ENCODE measurements at regions not wholly inside any gene's neighbourhood (a gene's known extent, or its start where the extent isn't known, plus 50 kb on each side); places are given as distances from the start of the nearest gene placed in this dataset.

DNA sequence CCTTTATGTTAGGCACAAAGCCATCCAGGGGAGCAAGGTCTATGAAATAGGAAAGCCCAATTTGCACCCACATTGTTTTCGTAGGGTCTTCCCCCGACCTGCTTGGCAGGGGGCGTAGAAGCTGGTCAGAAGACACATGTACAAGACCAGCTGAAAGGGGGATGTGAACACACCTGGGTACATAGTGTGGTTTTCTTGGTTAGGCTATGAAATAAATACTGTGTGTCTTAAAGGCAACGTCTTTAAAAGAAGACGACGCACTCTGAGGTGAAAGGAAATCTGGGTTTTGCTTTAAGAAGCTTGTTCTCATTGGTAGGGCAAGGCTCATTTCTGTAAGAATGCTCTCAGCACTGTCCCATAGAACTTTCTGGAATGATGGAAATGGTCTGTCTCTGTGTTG lies 60.0 kb upstream of the KLF7 start:
- H3K4me3 ChIP-seq (ENCODE audit: low read depth, low read length), result no peak overlapping the region
- H3K79me2 ChIP-seq (ENCODE audit: control insufficient read depth, insufficient read depth, low read length, poor library complexity), result no peaks in the 10 kb centered on the region
- no peak overlapping the region for H3K9ac ChIP-seq (ENCODE audit: low read length)
- H3K27me3 ChIP-seq (ENCODE audit: insufficient read depth, low read length), result no peaks in the 10 kb centered on the region
- no peaks in the 10 kb centered on the region for H3K36me3 ChIP-seq (ENCODE audit: control insufficient read depth in 1 of 2, insufficient read depth in 2 of 2, low read length in 2 of 2)
- H3K79me1 ChIP-seq (ENCODE audit: low read length), result no peaks in the 10 kb centered on the region
- no peak overlapping the region for H2BK5ac ChIP-seq (ENCODE audit: low read depth, low read length, poor library complexity)
- H2AK5ac ChIP-seq (ENCODE audit: low read length), result no peak overlapping the region
- H3K4ac ChIP-seq (ENCODE audit: low read depth, low read length), result no peak overlapping the region
- H3K18ac ChIP-seq (ENCODE audit: low read length), result no peak overlapping the region
- no peak overlapping the region for H4K12ac ChIP-seq (ENCODE audit: low read depth, low read length)
- H2AFZ ChIP-seq (ENCODE audit: insufficient read depth, low read length, poor library complexity), result no peak overlapping the region
- H2BK12ac ChIP-seq (ENCODE audit: low read length), result no peak overlapping the region
- no peak overlapping the region for H4K91ac ChIP-seq (ENCODE audit: low read depth, low read length)
- H3K27ac ChIP-seq (ENCODE audit: low read depth, low read length), result no peak overlapping the region
- WGBS (ENCODE audit: extremely low coverage, insufficient coverage, insufficient read length), result no CpG with 5 or more reads among the region's 6 CpGs
- DNase-seq, result no peak
- no peak overlapping the region for H4K8ac ChIP-seq (ENCODE audit: low read depth, low read length)
- H3K9me3 ChIP-seq (ENCODE audit: insufficient read depth, low read depth, low read length), result no peaks in the 10 kb centered on the region
- no peak overlapping the region for H3K23ac ChIP-seq (ENCODE audit: low read length)
- H3K4me1 ChIP-seq (ENCODE audit: control insufficient read depth in 1 of 2, insufficient read depth in 2 of 2, low read length in 2 of 2), result peaks cover 0 to 4% of the 10 kb centered on the region in 2 experiments
- H3K4me2 ChIP-seq (ENCODE audit: low read length), result no peak overlapping the region
- no peak overlapping the region for H2BK120ac ChIP-seq (ENCODE audit: insufficient read depth, low read length, poor library complexity)
- no peak overlapping the region for H3K14ac ChIP-seq (ENCODE audit: low read length)

DNA sequence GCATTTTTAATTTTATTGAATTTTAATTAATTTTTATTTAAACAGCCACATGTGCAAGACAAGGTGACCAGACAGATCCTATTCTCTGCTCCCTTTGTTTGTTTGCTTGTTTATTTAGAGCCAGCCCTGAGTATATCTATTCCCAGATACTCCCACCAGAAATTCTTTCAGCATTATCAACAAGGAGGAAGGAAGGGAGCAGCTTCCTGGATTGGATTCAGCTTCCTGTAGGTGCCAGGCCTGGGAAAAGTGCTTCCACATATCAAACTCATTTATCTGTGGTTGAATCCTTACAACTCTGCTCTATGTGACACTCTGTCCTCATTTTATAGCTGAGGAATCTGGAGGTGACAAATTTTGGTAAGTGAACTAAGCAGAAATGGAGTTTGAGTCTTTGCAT lies 60.5 kb upstream of the KLF7 start:
- H3K27ac ChIP-seq (ENCODE audit: low read depth, low read length), result no peak overlapping the region
- no peak overlapping the region for H3K18ac ChIP-seq (ENCODE audit: low read length)
- no peak overlapping the region for H3K23ac ChIP-seq (ENCODE audit: low read length)
- H3K9ac ChIP-seq (ENCODE audit: low read length), result no peak overlapping the region
- no peak overlapping the region for H2BK120ac ChIP-seq (ENCODE audit: insufficient read depth, low read length, poor library complexity)
- no peak overlapping the region for H3K4me2 ChIP-seq (ENCODE audit: low read length)
- no peaks in the 10 kb centered on the region for H3K36me3 ChIP-seq (ENCODE audit: control insufficient read depth in 1 of 2, insufficient read depth in 2 of 2, low read length in 2 of 2)
- H2AK5ac ChIP-seq (ENCODE audit: low read length), result no peak overlapping the region
- H4K8ac ChIP-seq (ENCODE audit: low read depth, low read length), result no peak overlapping the region
- no peak overlapping the region for H2BK5ac ChIP-seq (ENCODE audit: low read depth, low read length, poor library complexity)
- no peak overlapping the region for H2AFZ ChIP-seq (ENCODE audit: insufficient read depth, low read length, poor library complexity)
- no peak overlapping the region for H2BK12ac ChIP-seq (ENCODE audit: low read length)
- no peak overlapping the region for H4K12ac ChIP-seq (ENCODE audit: low read depth, low read length)
- no peaks in the 10 kb centered on the region for H3K79me1 ChIP-seq (ENCODE audit: low read length)
- no peak overlapping the region for H3K14ac ChIP-seq (ENCODE audit: low read length)
- no peaks in the 10 kb centered on the region for H3K27me3 ChIP-seq (ENCODE audit: insufficient read depth, low read length)
- H3K4me1 ChIP-seq (ENCODE audit: control insufficient read depth in 1 of 2, insufficient read depth in 2 of 2, low read length in 2 of 2), result peaks cover 0 to 4% of the 10 kb centered on the region in 2 experiments
- H3K4me3 ChIP-seq (ENCODE audit: low read depth, low read length), result no peak overlapping the region
- no peak overlapping the region for H3K4ac ChIP-seq (ENCODE audit: low read depth, low read length)
- no peak overlapping the region for H4K91ac ChIP-seq (ENCODE audit: low read depth, low read length)
- DNase-seq, result no peak
- no peaks in the 10 kb centered on the region for H3K79me2 ChIP-seq (ENCODE audit: control insufficient read depth, insufficient read depth, low read length, poor library complexity)
- H3K9me3 ChIP-seq (ENCODE audit: insufficient read depth, low read depth, low read length), result no peaks in the 10 kb centered on the region

DNA sequence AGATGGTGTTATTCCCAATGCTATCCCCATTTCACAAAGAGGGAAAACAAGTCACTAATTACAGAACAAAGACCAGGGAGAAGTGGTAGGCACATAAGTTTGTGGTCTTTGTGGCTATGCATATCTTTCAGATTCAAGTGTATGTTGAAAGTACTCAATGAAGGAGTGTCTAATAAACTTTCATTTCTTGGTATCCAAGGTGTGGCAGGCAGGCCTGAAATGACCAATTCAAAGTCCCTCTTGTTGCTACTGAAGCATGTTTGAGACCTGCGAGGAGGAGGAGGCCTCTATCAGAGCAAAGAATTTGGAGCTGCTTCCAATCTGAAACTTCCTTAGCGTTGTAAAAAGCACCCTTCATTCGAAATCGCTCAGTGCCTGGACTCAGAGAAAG lies 60.9 kb upstream of the KLF7 start:
- no peak overlapping the region for H4K8ac ChIP-seq (ENCODE audit: low read depth, low read length)
- DNase-seq, result no peak
- no peak overlapping the region for H3K14ac ChIP-seq (ENCODE audit: low read length)
- H3K4me3 ChIP-seq (ENCODE audit: low read depth, low read length), result no peak overlapping the region
- no peak overlapping the region for H2AFZ ChIP-seq (ENCODE audit: insufficient read depth, low read length, poor library complexity)
- no peak overlapping the region for H3K4me2 ChIP-seq (ENCODE audit: low read length)
- no peak overlapping the region for H3K9ac ChIP-seq (ENCODE audit: low read length)
- H2BK12ac ChIP-seq (ENCODE audit: low read length), result no peak overlapping the region
- H3K36me3 ChIP-seq (ENCODE audit: control insufficient read depth in 1 of 2, insufficient read depth in 2 of 2, low read length in 2 of 2), result no peaks in the 10 kb centered on the region
- no peak overlapping the region for H3K18ac ChIP-seq (ENCODE audit: low read length)
- no peak overlapping the region for H3K27ac ChIP-seq (ENCODE audit: low read depth, low read length)
- H3K4ac ChIP-seq (ENCODE audit: low read depth, low read length), result no peak overlapping the region
- no peak overlapping the region for H2BK5ac ChIP-seq (ENCODE audit: low read depth, low read length, poor library complexity)
- no peaks in the 10 kb centered on the region for H3K79me1 ChIP-seq (ENCODE audit: low read length)
- no CpG with 5 or more reads among the region's 4 CpGs for WGBS (ENCODE audit: extremely low coverage, insufficient coverage, insufficient read length)
- H3K4me1 ChIP-seq (ENCODE audit: control insufficient read depth in 1 of 2, insufficient read depth in 2 of 2, low read length in 2 of 2), result peaks cover 0 to 4% of the 10 kb centered on the region in 2 experiments
- H4K12ac ChIP-seq (ENCODE audit: low read depth, low read length), result no peak overlapping the region
- H3K9me3 ChIP-seq (ENCODE audit: insufficient read depth, low read depth, low read length), result no peaks in the 10 kb centered on the region
- H2AK5ac ChIP-seq (ENCODE audit: low read length), result no peak overlapping the region
- H2BK120ac ChIP-seq (ENCODE audit: insufficient read depth, low read length, poor library complexity), result no peak overlapping the region
- no peaks in the 10 kb centered on the region for H3K27me3 ChIP-seq (ENCODE audit: insufficient read depth, low read length)
- no peak overlapping the region for H4K91ac ChIP-seq (ENCODE audit: low read depth, low read length)
- H3K23ac ChIP-seq (ENCODE audit: low read length), result no peak overlapping the region
- H3K79me2 ChIP-seq (ENCODE audit: control insufficient read depth, insufficient read depth, low read length, poor library complexity), result no peaks in the 10 kb centered on the region

DNA sequence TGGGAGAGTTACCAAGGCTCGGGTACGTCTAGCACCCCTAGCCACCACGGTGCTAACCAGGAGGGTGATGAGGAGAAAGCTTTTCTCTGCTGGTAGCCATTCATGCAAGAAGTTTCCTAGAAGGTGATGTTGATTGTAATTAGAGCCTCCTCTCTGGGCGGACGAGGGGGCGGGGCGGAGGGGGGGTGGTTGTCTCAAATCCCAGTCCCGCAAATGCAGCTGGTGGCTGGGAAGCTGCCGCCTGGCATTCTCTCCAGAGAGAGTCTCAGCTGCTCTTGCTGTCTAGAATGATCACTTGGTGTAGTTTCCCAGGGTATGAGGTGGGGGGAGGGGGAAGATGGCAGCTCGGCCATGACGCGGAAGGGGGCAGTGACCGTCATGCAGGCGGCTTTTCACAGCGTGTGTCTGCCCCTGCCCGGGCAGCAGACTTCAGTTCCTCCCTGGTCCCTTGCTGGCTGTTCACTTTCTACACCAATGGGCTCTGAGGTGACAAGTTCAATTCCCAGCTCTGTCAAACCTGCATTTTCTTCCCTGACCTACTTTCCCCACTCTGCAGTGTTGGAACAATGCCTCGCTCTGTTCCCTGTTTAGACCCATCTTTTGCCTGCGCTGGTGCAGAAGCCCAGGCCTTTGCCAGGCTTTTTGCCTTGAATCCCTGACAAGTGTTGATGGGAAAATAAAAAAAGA lies 61.5 kb upstream of the KLF7 start:
- no CpG with 5 or more reads among the region's 18 CpGs for WGBS (ENCODE audit: extremely low coverage, insufficient coverage, insufficient read length)
- Histone ChIP-seq H3K27me3 (ENCODE audit: insufficient read depth, low read length) (no peaks in the 10 kb centered on the region), H2BK12ac (ENCODE audit: low read length) (no peak overlapping the region), H3K18ac (ENCODE audit: low read length) (no peak overlapping the region), H3K79me1 (ENCODE audit: low read length) (no peaks in the 10 kb centered on the region), H3K79me2 (ENCODE audit: control insufficient read depth, insufficient read depth, low read length, poor library complexity) (no peaks in the 10 kb centered on the region), H3K9ac (ENCODE audit: low read length) (no peak overlapping the region), H2BK5ac (ENCODE audit: low read depth, low read length, poor library complexity) (no peak overlapping the region), H4K12ac (ENCODE audit: low read depth, low read length) (no peak overlapping the region), H3K14ac (ENCODE audit: low read length) (no peak overlapping the region), H3K4me2 (ENCODE audit: low read length) (peak overlapping the region; percentile 31), H3K4me3 (ENCODE audit: low read depth, low read length) (no peak overlapping the region), H3K36me3 (ENCODE audit: control insufficient read depth in 1 of 2, insufficient read depth in 2 of 2, low read length in 2 of 2) (no peaks in the 10 kb centered on the region), H4K8ac (ENCODE audit: low read depth, low read length) (no peak overlapping the region), H2BK120ac (ENCODE audit: insufficient read depth, low read length, poor library complexity) (no peak overlapping the region), H3K9me3 (ENCODE audit: insufficient read depth, low read depth, low read length) (no peaks in the 10 kb centered on the region), H3K23ac (ENCODE audit: low read length) (no peak overlapping the region), H3K4ac (ENCODE audit: low read depth, low read length) (no peak overlapping the region), H3K27ac (ENCODE audit: low read depth, low read length) (no peak overlapping the region), H2AFZ (ENCODE audit: insufficient read depth, low read length, poor library complexity) (no peak overlapping the region), H3K4me1 (ENCODE audit: control insufficient read depth in 1 of 2, insufficient read depth in 2 of 2, low read length in 2 of 2) (peaks cover 0 to 4% of the 10 kb centered on the region in 2 experiments), H2AK5ac (ENCODE audit: low read length) (no peak overlapping the region), H4K91ac (ENCODE audit: low read depth, low read length) (no peak overlapping the region)
- no peak for DNase-seq

All from trophoblast cell (in vitro differentiated cells and primary cell).